ENCODE measurements at regions not wholly inside any gene's neighbourhood (a gene's known extent, or its start where the extent isn't known, plus 50 kb on each side); places are given as distances from the start of the nearest gene placed in this dataset.

- intact Hi-C loops (cut with DNase I), result no loop called here
- 92 to 93% methylated on average over 2 of the region's 2 CpGs for WGBS, 2 donors
- peaks cover 0 to 3% (median 0%) of the 10 kb centered on the region in 4 donors for H3K27me3 ChIP-seq
- H3K4me1 ChIP-seq, result no peaks in the 10 kb centered on the region
- no peaks in the 10 kb centered on the region for H3K36me3 ChIP-seq
- peaks cover 0 to 11% (median 11%) of the 10 kb centered on the region in 3 donors for H3K9me3 ChIP-seq
- no peak for DNase-seq
- no peak overlapping the region for H3K27ac ChIP-seq
- H3K4me3 ChIP-seq, result no peak overlapping the region
- TF ChIP-seq POLR2A (IDR thresholded peaks at IDR 0.05) (no peak), CTCF (IDR thresholded peaks at IDR 0.05) (no peak)
Measured at GRCh38 chr5:13997514-13997913, 53.0 kb upstream of the DNAH5 start.

GRCh38 chr5:13994621-13995253 is 50.2 kb upstream of the DNAH5 start:
- Histone ChIP-seq H3K36me3 (no peaks in the 10 kb centered on the region), H3K27ac (no peak overlapping the region), H3K4me3 (no peak overlapping the region), H3K27me3 (peaks cover 0 to 3% (median 0%) of the 10 kb centered on the region in 4 donors), H3K4me1 (no peaks in the 10 kb centered on the region), H3K9me3 (peaks cover 0 to 11% (median 11%) of the 10 kb centered on the region in 3 donors)
- intact Hi-C loops (cut with DNase I), result no loop called here
- TF ChIP-seq POLR2A (IDR thresholded peaks at IDR 0.05), result no peak
- TF ChIP-seq CTCF (IDR thresholded peaks at IDR 0.05), result no peak
- WGBS, 2 donors, result 62 to 70% methylated on average over 9 of the region's 9 CpGs
- no peak for DNase-seq

Measured in esophagus squamous epithelium (tissue), 5 donors.